Right ventricle myocardium superior (tissue), 1 donor: ENCODE measurements at regions not wholly inside any gene's neighbourhood (a gene's known extent, or its start where the extent isn't known, plus 50 kb on each side); places are given as distances from the start of the nearest gene placed in this dataset.
"Not testable (repeated sequence)": the region's sequence is repeated elsewhere in the genome, so short reads cannot be mapped to it uniquely, and the experiment has no call there.

Experiments
- ATAC-seq: fragments of 200-7000 bp; cut with Tn5 transposase; one replicate; pipeline ENCODE4 v1.9.1; 2020; ENCODE audit warnings: mild to moderate bottlenecking; ENCODE audit not compliant: poor library complexity
- DNase-seq: peaks from one replicate; pipeline ENCODE4 v3.0.0-alpha.2; 2020
- intact Hi-C: fragments of 100-400 bp; cut with DNase I; formaldehyde crosslinking; loops from one replicate; pipeline ENCODE4 v1.11.2; 2022
- donor health status: DM: no; HTN: yes; CAD: no; lungs with severe emphysema.

DNA sequence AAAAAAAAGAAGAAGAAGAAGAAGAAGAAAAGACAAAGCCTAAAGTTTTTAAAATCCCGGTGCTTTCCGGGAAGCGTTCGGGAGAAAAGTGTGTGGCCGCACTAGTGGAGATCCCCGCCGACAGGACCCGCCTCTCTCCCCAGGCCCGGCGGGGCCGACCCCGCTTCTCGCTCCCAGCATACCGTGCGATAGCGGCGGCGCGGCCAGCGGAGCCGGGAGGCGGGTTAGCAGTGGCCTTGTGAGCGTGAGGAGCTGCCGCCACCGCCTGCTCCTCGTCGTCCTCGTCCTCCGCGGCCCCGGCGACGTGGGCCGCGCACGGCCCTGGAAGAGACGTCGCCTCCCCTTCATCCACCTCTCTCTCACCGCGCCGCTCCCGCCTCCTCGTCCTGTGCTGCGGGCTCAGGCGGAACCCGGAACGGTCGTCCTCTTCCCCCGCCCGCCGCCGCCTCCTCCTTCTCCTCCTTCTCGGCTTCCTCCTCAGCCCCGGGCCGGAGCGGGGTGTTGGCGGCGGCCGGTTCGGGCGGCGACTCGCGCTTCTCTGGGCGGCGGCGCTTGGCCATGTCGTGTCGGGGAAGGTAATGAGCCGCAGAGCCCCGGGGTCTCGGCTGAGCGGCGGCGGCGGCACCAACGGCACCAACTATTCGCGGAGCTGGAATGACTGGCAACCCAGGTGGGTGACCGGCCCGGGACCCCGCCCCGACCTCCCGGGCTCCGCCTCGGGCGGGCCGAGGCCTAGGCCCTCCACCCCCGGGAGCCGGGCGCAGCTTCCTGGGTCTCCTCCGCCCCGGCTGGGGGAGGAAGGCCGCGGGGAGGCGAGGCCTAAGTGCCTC lies 62.6 kb upstream of the CDR2 start:
- intact Hi-C loops = not testable (repeated sequence)
- peak; percentile 97 for ATAC-seq
- peak; percentile 89 for DNase-seq

DNA sequence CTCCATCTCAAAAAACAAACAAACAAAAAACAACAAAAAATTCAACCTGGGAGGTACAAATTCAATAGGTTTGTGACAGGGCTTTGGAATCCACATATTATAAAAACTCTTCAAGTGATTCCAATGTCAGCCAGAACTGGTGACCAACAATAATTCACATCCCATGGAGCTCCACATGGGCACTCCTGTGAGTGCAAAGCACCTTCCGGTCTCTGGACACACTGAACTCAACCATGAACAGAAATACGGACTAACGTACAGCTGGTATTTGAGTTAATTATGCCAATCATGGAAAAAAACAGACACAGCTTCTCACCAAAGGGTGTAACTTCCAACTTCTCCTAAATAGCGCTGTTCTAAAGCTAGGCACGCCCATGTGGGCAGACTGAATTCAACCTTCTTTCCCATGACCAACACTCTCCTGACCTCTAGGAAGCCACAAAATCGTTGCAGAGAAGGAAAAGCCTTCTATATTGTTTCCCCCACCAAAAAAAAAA lies 62.0 kb upstream of the CDR2 start:
- intact Hi-C loops, DNase-seq: not testable (repeated sequence)
- peak; percentile 87 for ATAC-seq

GRCh38 chr16:22431314-22431713 lies 56.9 kb upstream of the CDR2 start:
- DNase-seq, intact Hi-C loops, ATAC-seq: not testable (repeated sequence)

DNA sequence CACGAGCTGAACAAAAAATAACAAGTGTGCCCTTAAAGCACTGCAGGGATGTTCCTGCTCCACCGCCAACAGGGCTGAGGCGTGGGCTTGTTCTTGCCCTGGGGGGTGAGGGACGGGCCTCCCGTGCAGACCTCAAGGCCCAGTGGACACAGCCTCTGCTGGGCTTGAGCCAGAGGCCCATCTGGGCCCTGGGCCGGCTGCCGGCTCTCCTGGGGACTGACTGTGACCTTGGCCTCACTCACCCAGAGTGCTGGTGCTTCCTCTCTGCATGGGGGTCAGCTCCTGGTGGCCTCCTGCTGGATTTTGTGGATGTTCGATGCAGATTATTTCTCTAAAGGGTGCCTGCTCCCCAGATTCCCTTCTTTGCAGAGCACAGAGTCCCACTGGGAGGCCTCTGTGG lies 54.2 kb upstream of the CDR2 start:
- intact Hi-C loops = no loop called here
- no peak for ATAC-seq
- peak; percentile 45 for DNase-seq

- intact Hi-C loops = no loop called here
- ATAC-seq (no peak), DNase-seq (no peak)
Observed at GRCh38 chr16:22427556-22427955, 53.1 kb upstream of the CDR2 start.

DNA sequence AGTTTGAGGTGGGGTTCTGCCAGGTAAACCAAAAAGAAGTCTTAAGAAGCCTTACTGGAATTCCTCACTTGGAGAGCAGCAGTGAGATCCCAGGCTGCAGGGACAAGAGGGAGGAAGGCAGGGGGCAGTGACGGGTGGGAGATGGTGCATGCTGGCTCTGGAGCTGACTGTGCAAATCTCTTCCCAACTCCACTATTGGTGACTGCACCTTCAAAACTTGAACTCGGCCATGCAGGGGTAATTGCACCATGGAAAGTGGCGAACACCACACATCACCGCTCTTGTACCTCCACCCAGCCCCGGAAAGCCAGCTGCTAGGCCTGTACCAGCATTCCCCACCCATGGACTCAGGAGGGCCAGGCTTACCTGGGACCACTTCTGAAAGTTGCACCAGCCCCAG lies 51.4 kb upstream of the CDR2 start:
- ATAC-seq (no peak), DNase-seq (no peak)
- intact Hi-C loops = no loop called here

DNA sequence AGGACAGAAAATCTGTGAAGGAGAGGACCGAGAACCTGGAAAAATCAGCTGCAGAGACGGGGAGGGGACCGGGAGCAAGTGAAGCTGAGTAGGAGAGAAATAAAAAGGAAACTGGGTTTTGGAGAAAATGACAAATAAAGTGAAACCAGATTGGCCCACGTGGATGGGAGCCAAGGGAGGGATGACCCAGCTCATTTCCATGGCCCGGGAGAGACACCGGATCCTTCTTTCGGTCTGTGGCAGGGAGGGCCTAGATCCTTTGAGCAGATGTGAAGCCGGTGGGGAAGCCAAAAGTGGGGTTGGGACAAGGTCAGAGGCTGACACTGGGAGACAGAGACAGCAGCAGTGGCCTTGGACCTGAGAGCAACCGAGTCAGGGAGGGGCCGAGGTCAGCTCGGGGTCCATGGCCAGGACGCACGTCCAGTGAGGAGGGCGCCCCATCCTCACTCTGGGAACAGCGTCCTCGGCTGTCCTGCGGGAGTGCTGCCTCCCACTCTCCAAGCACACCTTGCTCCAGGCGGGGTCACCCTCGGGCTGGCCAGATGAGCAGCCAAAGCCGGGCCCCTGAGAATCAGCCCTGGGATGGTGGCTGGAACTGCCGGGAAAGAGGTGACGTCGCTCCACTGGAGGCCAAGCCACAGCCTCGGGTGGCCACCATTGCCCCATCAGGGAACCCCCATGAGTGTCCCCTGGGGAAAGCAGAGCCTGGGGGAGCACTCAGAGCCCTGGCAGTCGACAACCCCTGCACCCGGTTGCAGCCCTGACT lies 50.8 kb upstream of the CDR2 start:
- ATAC-seq (peak; percentile 75), DNase-seq (peak; percentile 67)
- intact Hi-C loops = no loop called here

DNA sequence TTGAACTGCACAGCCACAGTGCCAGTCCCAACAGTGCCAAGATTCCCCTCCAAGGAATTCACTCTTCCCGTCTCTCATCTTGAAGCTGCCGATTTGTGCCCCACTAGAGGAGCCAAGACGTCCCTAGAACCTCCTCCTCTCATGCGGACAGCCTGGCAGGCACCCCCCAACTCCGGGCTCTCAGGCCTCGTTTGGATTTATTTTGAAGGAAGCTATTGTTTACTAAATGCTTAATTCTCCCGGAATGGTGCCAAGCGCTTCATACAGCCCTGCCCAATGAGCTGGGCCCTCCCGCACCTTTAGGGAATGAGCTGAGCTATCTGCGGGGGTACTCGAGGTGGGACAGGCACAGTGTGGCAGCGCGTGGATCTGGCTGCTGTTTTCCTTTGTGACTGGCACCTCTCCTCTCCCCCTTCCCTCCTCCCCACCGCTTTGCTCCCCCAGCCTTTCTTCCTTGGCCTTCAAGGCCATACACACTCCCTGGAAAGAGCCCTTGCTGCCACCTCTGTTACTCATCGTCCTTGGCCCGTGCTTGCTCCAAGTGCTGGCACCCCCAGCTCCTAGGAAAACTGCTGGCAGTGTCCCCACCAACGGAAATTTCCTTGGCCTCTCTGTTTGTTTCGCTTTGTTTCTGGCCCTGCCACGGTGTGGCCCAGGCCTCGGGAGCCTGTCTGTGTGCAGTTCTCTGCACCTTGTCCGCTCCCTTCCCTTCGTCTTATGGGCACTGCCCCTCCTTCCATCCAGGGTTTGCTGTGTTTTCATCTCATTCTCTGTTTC lies 49.9 kb upstream of the CDR2 start:
- intact Hi-C loops = no loop called here
- DNase-seq = peak; percentile 53
- peak; percentile 39 for ATAC-seq
